ENCODE measurements at regions not wholly inside any gene's neighbourhood (a gene's known extent, or its start where the extent isn't known, plus 50 kb on each side); places are given as distances from the start of the nearest gene placed in this dataset.

DNA sequence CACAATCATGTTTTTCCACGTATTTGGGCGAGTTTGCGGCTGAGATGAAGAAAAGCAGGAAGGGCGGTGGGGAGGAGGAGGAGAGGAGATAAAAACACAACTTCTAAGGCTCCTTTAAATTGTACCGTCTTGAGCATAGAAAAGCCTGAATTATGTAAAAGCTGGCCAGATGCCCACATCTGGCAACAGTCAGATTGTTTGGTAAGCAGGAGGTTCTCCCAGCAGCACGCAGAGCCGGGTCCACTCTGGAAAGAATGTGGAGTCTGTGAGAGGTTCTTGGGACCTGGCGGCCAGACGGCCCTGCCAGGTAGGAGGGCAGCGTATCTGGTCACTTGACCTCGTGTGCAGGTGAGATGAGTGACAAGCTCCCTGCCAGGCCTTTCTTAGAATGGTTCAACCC, 215.3 kb upstream of the APCDD1 start:
- Mint-ChIP-seq H3K27ac (peak overlapping the region; percentile 54 to 82 (median 63)), H3K9me3 (no peaks in the 10 kb centered on the region), H3K4me3 (no peak overlapping the region), H3K36me3 (ENCODE audit: low read depth) (no peaks in the 10 kb centered on the region), H3K4me1 (peaks cover 60% of the 10 kb centered on the region), H3K27me3 (ENCODE audit: low read depth) (no peaks in the 10 kb centered on the region)
- no peak for TF ChIP-seq CTCF (IDR thresholded peaks at IDR 0.05; ENCODE audit: unreplicated experiment in 3 of 3)

DNA sequence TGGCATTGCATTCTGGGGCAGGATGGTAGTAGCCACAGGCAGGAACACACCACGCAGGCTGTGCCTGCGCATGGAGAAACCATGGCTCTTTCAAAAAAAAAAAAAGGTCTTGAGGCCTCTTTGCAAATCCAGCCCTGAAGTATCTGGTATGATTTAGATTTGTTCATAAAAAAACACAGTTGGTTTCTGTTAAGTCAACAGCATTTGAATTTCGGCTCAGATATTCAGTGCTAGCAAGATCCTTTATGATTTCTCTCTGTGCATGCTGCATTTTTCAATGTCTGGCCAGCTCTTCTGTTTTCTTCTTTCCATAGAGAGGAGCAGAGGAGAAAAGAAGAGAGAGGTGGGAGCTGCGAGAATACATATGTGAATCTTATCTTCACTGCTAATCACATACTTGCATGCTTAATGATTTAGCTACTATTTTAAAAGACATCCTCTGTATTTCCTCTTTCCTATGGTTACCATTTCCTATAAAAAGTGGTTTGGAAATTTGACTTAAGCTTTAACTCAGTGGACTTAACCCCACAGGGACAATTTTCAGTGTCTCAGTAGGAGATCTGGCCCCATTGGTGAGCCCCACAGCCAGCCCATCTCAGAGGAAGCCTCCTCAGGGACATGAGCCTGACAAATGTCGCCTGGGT, 214.3 kb upstream of the APCDD1 start:
- H3K4me1 Mint-ChIP-seq: peaks cover 55% of the 10 kb centered on the region
- H3K4me3 Mint-ChIP-seq: no peak overlapping the region
- H3K27ac Mint-ChIP-seq: peak overlapping the region; percentile 55 to 82 (median 66)
- no peaks in the 10 kb centered on the region for H3K36me3 Mint-ChIP-seq (ENCODE audit: low read depth)
- no peaks in the 10 kb centered on the region for H3K27me3 Mint-ChIP-seq (ENCODE audit: low read depth)
- TF ChIP-seq CTCF (IDR thresholded peaks at IDR 0.05; ENCODE audit: unreplicated experiment in 3 of 3): no peak
- no peaks in the 10 kb centered on the region for H3K9me3 Mint-ChIP-seq

DNA sequence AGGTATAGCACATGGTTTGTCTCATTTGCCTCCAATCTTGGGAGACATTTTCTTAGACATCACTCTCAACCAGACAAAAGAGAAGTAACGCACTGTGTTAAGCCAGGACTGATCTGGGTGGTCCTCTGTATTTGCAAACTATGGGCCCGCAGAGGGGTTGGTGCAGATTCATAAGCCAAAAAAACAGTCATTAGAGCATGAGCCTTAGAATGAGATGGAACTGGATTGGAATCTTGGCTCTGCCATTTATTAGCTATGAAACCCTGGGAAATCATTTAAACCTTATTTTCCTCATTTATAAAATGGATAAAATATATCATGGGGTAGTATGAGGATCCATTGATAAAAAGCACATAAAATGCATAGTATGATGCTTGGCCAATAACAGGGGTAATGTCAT, 213.5 kb upstream of the APCDD1 start:
- no peaks in the 10 kb centered on the region for H3K36me3 Mint-ChIP-seq (ENCODE audit: low read depth)
- H3K9me3 Mint-ChIP-seq: no peaks in the 10 kb centered on the region

GRCh38 chr18:10241579-10241978, 212.9 kb upstream of the APCDD1 start:
- no peak overlapping the region for H3K4me3 Mint-ChIP-seq
- no peaks in the 10 kb centered on the region for H3K9me3 Mint-ChIP-seq
- TF ChIP-seq CTCF (IDR thresholded peaks at IDR 0.05; ENCODE audit: unreplicated experiment in 3 of 3): no peak
- no peaks in the 10 kb centered on the region for H3K27me3 Mint-ChIP-seq (ENCODE audit: low read depth)
- H3K4me1 Mint-ChIP-seq: peaks cover 55% of the 10 kb centered on the region
- H3K36me3 Mint-ChIP-seq (ENCODE audit: low read depth): no peaks in the 10 kb centered on the region
- peak overlapping the region in 2 of 3 experiments; percentile 41 to 80 for H3K27ac Mint-ChIP-seq

More for the DNA sequence above, 213.5 kb upstream of the APCDD1 start:
- no peak for TF ChIP-seq CTCF (IDR thresholded peaks at IDR 0.05; ENCODE audit: unreplicated experiment in 3 of 3)
- Mint-ChIP-seq H3K4me1 (peaks cover 55% of the 10 kb centered on the region), H3K27ac (peak overlapping the region in 1 of 3 experiments; percentile 82), H3K27me3 (ENCODE audit: low read depth) (no peaks in the 10 kb centered on the region), H3K4me3 (no peak overlapping the region)

GRCh38 chr18:10242936-10243680, 211.3 kb upstream of the APCDD1 start:
- H3K9me3 Mint-ChIP-seq: no peaks in the 10 kb centered on the region
- H3K4me3 Mint-ChIP-seq: no peak overlapping the region
- H3K27ac Mint-ChIP-seq: peak overlapping the region in 1 of 3 experiments; percentile 25
- no peak for TF ChIP-seq CTCF (IDR thresholded peaks at IDR 0.05; ENCODE audit: unreplicated experiment in 3 of 3)
- H3K27me3 Mint-ChIP-seq (ENCODE audit: low read depth): peaks cover 5% of the 10 kb centered on the region
- no peaks in the 10 kb centered on the region for H3K36me3 Mint-ChIP-seq (ENCODE audit: low read depth)
- H3K4me1 Mint-ChIP-seq: peaks cover 66% of the 10 kb centered on the region

Measured in nephron (organoid).